HL-60 (cell line): ENCODE measurements at regions not wholly inside any gene's neighbourhood (a gene's known extent, or its start where the extent isn't known, plus 50 kb on each side); places are given as distances from the start of the nearest gene placed in this dataset.

Experiments used
- DNase-seq, 2 experiments: peaks; one replicate each; pipeline ENCODE4 v3.0.0-alpha.2; 2010 to 2020; ENCODE audit warnings: low read depth in 1 of 2, low spot score in 1 of 2
- H3K27ac ChIP-seq: fragments of 250-450 bp; sonication (Bioruptor Pico); replicated peaks from 2 replicates; pipeline ENCODE4 v1.5.1; 2020; ENCODE audit warnings: mild to moderate bottlenecking, moderate library complexity
- H3K27me3 ChIP-seq: fragments of 250-450 bp; sonication (Bioruptor Pico); 2 replicates; pipeline ENCODE4 v1.5.1; 2021; ENCODE audit warnings: mild to moderate bottlenecking, moderate library complexity; ENCODE audit not compliant: insufficient read depth, poor library complexity, severe bottlenecking
- H3K4me3 ChIP-seq: replicated peaks from 2 replicates; pipeline ENCODE4 v1.5.1; 2011; ENCODE audit warnings: mild to moderate bottlenecking, control low read depth, low read length; ENCODE audit not compliant: insufficient read depth
- CTCF ChIP-seq: IDR thresholded peaks from one replicate; pipeline ENCODE4 v1.5.1; 2011; ENCODE audit warnings: low read length, control low read depth, inconsistent platforms; ENCODE audit not compliant: insufficient read depth
- GABPA ChIP-seq: IDR thresholded peaks from 2 replicates; pipeline ENCODE4 v1.6.1; 2012; ENCODE audit warnings: low read depth
- POLR2AphosphoS5 ChIP-seq: IDR thresholded peaks from 2 replicates; pipeline ENCODE4 v1.6.1; 2012; ENCODE audit warnings: low read depth
- REST ChIP-seq: IDR thresholded peaks from 2 replicates; pipeline ENCODE4 v1.6.1; 2012; ENCODE audit warnings: low read depth; ENCODE audit not compliant: insufficient replicate concordance
- SPI1 ChIP-seq: IDR thresholded peaks from 2 replicates; pipeline ENCODE4 v1.6.1; 2012; ENCODE audit warnings: low read depth, mild to moderate bottlenecking, borderline replicate concordance

- Histone ChIP-seq H3K27ac (no peak overlapping the region), H3K4me3 (no peak overlapping the region), H3K27me3 (no peaks in the 10 kb centered on the region)
- DNase-seq: no peak
- TF ChIP-seq POLR2AphosphoS5: no peak
- TF ChIP-seq REST: no peak
- no peak for TF ChIP-seq SPI1
- no peak for TF ChIP-seq GABPA
- TF ChIP-seq CTCF: no peak
Observed at GRCh38 chr3:94359996-94360395, 297.1 kb downstream of the NSUN3 start.

GRCh38 chr3:94360987-94361386 is 298.1 kb downstream of the NSUN3 start:
- DNase-seq: no peak
- Histone ChIP-seq H3K4me3 (no peak overlapping the region), H3K27me3 (no peaks in the 10 kb centered on the region), H3K27ac (no peak overlapping the region)
- TF ChIP-seq REST: no peak
- TF ChIP-seq SPI1: no peak
- TF ChIP-seq POLR2AphosphoS5: no peak
- TF ChIP-seq CTCF: no peak
- no peak for TF ChIP-seq GABPA

- Histone ChIP-seq H3K27me3 (no peaks in the 10 kb centered on the region), H3K4me3 (no peak overlapping the region), H3K27ac (no peak overlapping the region)
- no peak for TF ChIP-seq CTCF
- no peak for TF ChIP-seq GABPA
- no peak for TF ChIP-seq SPI1
- TF ChIP-seq POLR2AphosphoS5: no peak
- TF ChIP-seq REST: no peak
- DNase-seq: no peak
Observed at GRCh38 chr3:94362393-94362792, 299.5 kb downstream of the NSUN3 start.
